Peyer's patch (tissue), 4 donors: ENCODE measurements at regions not wholly inside any gene's neighbourhood (a gene's known extent, or its start where the extent isn't known, plus 50 kb on each side); places are given as distances from the start of the nearest gene placed in this dataset.

ENCODE experiments used
- DNase-seq, 3 donors: peaks; one replicate each; pipeline ENCODE4 v3.0.0-alpha.2; 2017 to 2019
- H3K27ac ChIP-seq, 4 donors: fragments of 200-600 bp; sonication (generic); one replicate each; pipeline ENCODE4 v1.5.1; 2016 to 2019
- H3K27me3 ChIP-seq, 2 donors: fragments of 200-600 bp; sonication (generic); one replicate each; pipeline ENCODE4 v1.5.1; 2019
- H3K36me3 ChIP-seq, 3 donors: fragments of 200-600 bp; sonication (generic); one replicate each; pipeline ENCODE4 v1.5.1; 2016 to 2019
- H3K4me1 ChIP-seq, 4 donors: fragments of 200-600 bp; sonication (generic); one replicate each; pipeline ENCODE4 v1.5.1; 2016 to 2019
- H3K4me3 ChIP-seq, 4 donors: fragments of 200-600 bp; sonication (generic); 1 replicate in 3 of 4; 2 replicates in 1 of 4; pipeline ENCODE4 v1.5.1; 2016 to 2019; ENCODE audit warnings: mild to moderate bottlenecking in 1 of 4
- H3K9me3 ChIP-seq, 4 donors: fragments of 200-600 bp; sonication (generic); one replicate each; pipeline ENCODE4 v1.5.1; 2016 to 2019; ENCODE audit warnings: mild to moderate bottlenecking in 1 of 4
- POLR2A ChIP-seq, 2 donors: fragments of 450-650 bp; IDR thresholded peaks; one replicate each; pipeline ENCODE4 v1.5.1; 2017; ENCODE audit warnings: antibody characterized with exemption in 2 of 2, mild to moderate bottlenecking in 2 of 2, moderate library complexity in 2 of 2
- TF ChIP-seq, protein P1 (sequence below), 6 experiments: fragments of 450-650 bp in 4 of 6; fragments of 200-600 bp in 2 of 6; sonication (generic) in 1 of 6; IDR thresholded peaks; one replicate each; pipeline ENCODE4 v1.5.1; 2017 to 2019; ENCODE audit warnings: antibody characterized with exemption in 6 of 6, mild to moderate bottlenecking in 3 of 6, moderate library complexity in 1 of 6

DNA sequence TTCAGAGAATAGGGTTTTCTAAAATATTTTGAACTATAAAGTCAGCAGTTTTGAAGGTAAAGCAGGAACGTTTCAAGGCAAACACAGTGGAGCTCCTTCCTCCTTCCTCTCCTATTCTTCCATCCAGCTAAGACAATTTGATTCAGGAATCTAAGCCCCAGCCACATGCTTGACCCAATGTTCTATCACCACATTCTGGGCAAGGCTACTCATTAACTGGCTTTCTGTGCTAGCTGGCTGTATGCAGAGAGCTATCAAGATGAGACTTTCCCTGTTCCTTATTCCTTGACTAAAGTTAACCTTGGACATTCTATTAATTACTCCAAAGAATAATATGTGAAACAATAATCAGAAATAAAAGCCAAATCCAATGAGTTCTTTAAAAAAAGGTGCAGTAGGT, 266.9 kb downstream of the NOVA1 start:
- H3K27ac ChIP-seq = no peak overlapping the region
- TF ChIP-seq, protein P1, sequence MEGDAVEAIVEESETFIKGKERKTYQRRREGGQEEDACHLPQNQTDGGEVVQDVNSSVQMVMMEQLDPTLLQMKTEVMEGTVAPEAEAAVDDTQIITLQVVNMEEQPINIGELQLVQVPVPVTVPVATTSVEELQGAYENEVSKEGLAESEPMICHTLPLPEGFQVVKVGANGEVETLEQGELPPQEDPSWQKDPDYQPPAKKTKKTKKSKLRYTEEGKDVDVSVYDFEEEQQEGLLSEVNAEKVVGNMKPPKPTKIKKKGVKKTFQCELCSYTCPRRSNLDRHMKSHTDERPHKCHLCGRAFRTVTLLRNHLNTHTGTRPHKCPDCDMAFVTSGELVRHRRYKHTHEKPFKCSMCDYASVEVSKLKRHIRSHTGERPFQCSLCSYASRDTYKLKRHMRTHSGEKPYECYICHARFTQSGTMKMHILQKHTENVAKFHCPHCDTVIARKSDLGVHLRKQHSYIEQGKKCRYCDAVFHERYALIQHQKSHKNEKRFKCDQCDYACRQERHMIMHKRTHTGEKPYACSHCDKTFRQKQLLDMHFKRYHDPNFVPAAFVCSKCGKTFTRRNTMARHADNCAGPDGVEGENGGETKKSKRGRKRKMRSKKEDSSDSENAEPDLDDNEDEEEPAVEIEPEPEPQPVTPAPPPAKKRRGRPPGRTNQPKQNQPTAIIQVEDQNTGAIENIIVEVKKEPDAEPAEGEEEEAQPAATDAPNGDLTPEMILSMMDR (IDR thresholded peaks at IDR 0.05) = no peak
- TF ChIP-seq POLR2A (IDR thresholded peaks at IDR 0.05) = no peak
- H3K4me1 ChIP-seq = no peaks in the 10 kb centered on the region
- DNase-seq = no peak
- H3K4me3 ChIP-seq = no peak overlapping the region
- no peaks in the 10 kb centered on the region for H3K9me3 ChIP-seq
- no peaks in the 10 kb centered on the region for H3K27me3 ChIP-seq
- H3K36me3 ChIP-seq = no peaks in the 10 kb centered on the region

DNA sequence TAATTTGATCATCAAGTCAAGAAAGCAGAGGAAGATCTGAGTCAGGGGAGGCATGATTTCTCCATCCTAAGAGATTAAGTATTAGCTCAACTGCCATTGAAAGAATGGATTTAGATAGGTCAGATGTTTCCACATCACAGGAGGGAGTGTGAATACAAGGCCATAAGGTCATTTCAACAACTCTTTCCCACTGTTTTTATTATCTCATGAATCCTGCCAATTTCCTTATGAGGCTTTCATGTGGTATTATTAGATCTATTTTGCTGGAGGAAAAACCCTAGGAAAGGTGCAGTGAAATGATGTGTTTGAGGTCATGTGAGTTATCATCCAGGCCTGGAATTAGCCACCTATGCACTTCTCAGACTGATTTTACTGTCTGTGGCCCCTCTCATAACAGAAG, 269.0 kb downstream of the NOVA1 start:
- Histone ChIP-seq H3K4me3 (no peak overlapping the region), H3K27ac (no peak overlapping the region), H3K27me3 (no peaks in the 10 kb centered on the region), H3K36me3 (no peaks in the 10 kb centered on the region), H3K9me3 (no peaks in the 10 kb centered on the region), H3K4me1 (no peaks in the 10 kb centered on the region)
- TF ChIP-seq, protein P1 (IDR thresholded peaks at IDR 0.05) = no peak
- no peak for TF ChIP-seq POLR2A (IDR thresholded peaks at IDR 0.05)
- no peak for DNase-seq

DNA sequence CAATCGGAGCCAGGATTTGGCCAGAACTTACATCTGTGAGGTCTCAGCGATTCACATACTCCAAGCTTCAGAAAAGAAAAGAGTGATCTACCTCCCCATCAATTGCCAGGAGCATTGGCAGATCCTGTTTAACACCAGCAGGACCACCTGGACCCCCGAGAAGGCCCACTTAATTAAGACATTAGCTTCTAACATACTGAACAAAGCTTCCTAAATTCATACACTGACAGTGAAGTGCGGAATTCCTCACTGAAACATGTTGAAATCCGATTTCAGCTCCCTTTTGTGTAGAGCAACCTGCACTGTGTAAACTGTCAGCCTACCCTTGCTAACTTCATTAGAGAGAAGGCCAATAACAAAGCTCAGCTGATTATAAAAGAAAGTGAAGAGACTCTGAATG, 274.0 kb downstream of the NOVA1 start:
- H3K27ac ChIP-seq = no peak overlapping the region
- no peak for DNase-seq
- no peak for TF ChIP-seq POLR2A (IDR thresholded peaks at IDR 0.05)
- TF ChIP-seq, protein P1 (IDR thresholded peaks at IDR 0.05) = no peak

DNA sequence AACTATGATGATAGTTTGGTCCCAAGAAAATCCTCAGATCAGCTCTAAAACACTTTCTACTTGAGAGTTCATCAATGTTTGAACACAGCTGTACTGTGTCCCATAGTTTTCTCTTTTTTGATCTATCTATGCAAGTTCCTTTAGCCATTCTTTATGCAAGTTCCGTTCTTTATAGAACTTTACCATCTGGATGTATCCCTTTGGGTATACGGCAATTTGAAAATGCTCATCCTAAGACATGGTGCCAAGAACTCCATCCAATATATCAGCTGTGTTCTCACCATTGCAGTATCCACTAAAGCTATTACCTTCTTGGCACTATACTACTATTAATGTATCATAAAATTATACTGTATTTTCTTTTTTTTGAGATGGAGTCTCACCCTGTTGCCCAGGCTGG, 276.9 kb downstream of the NOVA1 start:
- no peak overlapping the region for H3K27ac ChIP-seq
- H3K27me3 ChIP-seq = no peaks in the 10 kb centered on the region
- H3K4me1 ChIP-seq = no peaks in the 10 kb centered on the region
- no peak for DNase-seq
- TF ChIP-seq, protein P1 (IDR thresholded peaks at IDR 0.05) = no peak
- no peak for TF ChIP-seq POLR2A (IDR thresholded peaks at IDR 0.05)
- no peaks in the 10 kb centered on the region for H3K36me3 ChIP-seq
- no peak overlapping the region for H3K4me3 ChIP-seq
- no peaks in the 10 kb centered on the region for H3K9me3 ChIP-seq

More for the DNA sequence above, 274.0 kb downstream of the NOVA1 start:
- Histone ChIP-seq H3K4me3 (no peak overlapping the region), H3K27me3 (no peaks in the 10 kb centered on the region), H3K36me3 (no peaks in the 10 kb centered on the region), H3K4me1 (no peaks in the 10 kb centered on the region), H3K9me3 (no peaks in the 10 kb centered on the region)

DNA sequence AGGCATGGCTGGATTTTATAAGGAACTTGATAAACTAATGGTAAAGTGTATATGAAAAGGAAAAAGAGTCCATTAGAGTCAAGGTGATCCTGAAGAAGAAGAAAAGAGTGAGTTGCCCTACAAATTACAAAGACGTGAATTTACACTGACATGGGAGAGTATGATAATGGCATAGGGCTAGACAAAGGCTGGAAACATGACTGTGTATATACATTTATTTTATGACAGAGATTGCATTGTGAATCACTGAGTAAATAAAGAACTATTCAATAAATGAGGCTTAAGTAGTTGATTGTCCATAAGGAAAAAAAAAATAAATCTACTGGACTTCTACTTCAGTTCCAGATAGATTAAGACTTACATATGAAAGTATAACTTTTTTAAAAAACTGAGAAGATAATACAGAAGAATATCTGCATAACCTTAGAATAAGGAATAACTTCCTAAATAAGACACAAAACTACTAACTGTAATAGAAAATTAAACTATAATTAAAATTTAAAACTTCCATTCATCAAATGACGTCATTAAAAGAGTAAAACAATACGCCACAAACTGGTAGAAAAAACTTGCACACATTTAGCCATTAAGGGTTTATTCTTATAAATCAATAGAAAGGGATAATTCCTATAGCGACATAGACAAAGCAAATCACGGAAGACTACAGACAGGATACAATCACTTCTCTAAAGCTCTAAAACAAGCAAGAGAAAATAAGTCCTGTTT, 278.5 kb downstream of the NOVA1 start:
- no peak for DNase-seq
- Histone ChIP-seq H3K27me3 (no peaks in the 10 kb centered on the region), H3K4me3 (no peak overlapping the region), H3K27ac (no peak overlapping the region), H3K36me3 (no peaks in the 10 kb centered on the region), H3K9me3 (peaks cover 0 to 3% (median 0%) of the 10 kb centered on the region in 4 donors), H3K4me1 (no peaks in the 10 kb centered on the region)
- TF ChIP-seq POLR2A (IDR thresholded peaks at IDR 0.05) = no peak
- TF ChIP-seq, protein P1 (IDR thresholded peaks at IDR 0.05) = no peak
